RWPE2 (cell line): ENCODE measurements at regions not wholly inside any gene's neighbourhood (a gene's known extent, or its start where the extent isn't known, plus 50 kb on each side); places are given as distances from the start of the nearest gene placed in this dataset.

Source experiments
- ATAC-seq: fragments of 200-7000 bp; cut with Tn5 transposase; 3 replicates; pipeline ENCODE4 v1.9.1; 2021; ENCODE audit warnings: low read depth
- DNase-seq: peaks from one replicate; pipeline ENCODE4 v3.0.0-alpha.2; 2020; ENCODE audit warnings: low spot score
- H3K27ac ChIP-seq: fragments of 450-650 bp; 2 replicates; pipeline ENCODE4 v1.5.1; 2017; ENCODE audit warnings: mild to moderate bottlenecking; ENCODE audit not compliant: poor library complexity, severe bottlenecking
- H3K27me3 ChIP-seq: fragments of 250-450 bp; sonication (Bioruptor Pico); 2 replicates; pipeline ENCODE4 v1.5.1; 2021; ENCODE audit warnings: mild to moderate bottlenecking, moderate library complexity; ENCODE audit not compliant: insufficient read depth, poor library complexity, severe bottlenecking
- H3K36me3 ChIP-seq: fragments of 250-450 bp; sonication (Bioruptor Pico); 2 replicates; pipeline ENCODE4 v1.5.1; 2020; ENCODE audit warnings: low read depth, mild to moderate bottlenecking, moderate library complexity
- H3K4me1 ChIP-seq: fragments of 250-450 bp; sonication (Bioruptor Pico); 2 replicates; pipeline ENCODE4 v1.5.1; 2021; ENCODE audit warnings: mild to moderate bottlenecking, moderate library complexity; ENCODE audit not compliant: insufficient read depth, poor library complexity, severe bottlenecking
- H3K4me3 ChIP-seq: fragments of 250-450 bp; sonication (Bioruptor Pico); 2 replicates; pipeline ENCODE4 v1.5.1; 2021; ENCODE audit warnings: mild to moderate bottlenecking, moderate library complexity; ENCODE audit not compliant: severe bottlenecking
- H3K9me3 ChIP-seq: fragments of 250-450 bp; sonication (Bioruptor Pico); 2 replicates; pipeline ENCODE4 v1.5.1; 2021; ENCODE audit warnings: mild to moderate bottlenecking, moderate library complexity; ENCODE audit not compliant: severe bottlenecking
- TF ChIP-seq, protein P1 (sequence below): fragments of 450-650 bp; IDR thresholded peaks from one replicate; pipeline ENCODE4 v1.5.1; 2017; ENCODE audit warnings: mild to moderate bottlenecking, moderate library complexity; ENCODE audit not compliant: poor library complexity, severe bottlenecking

- no peak for DNase-seq
- Histone ChIP-seq H3K27ac (no peak overlapping the region), H3K4me1 (no peaks in the 10 kb centered on the region), H3K4me3 (no peak overlapping the region), H3K27me3 (no peaks in the 10 kb centered on the region), H3K36me3 (no peaks in the 10 kb centered on the region), H3K9me3 (no peaks in the 10 kb centered on the region)
- no peak for ATAC-seq
- TF ChIP-seq, protein P1, sequence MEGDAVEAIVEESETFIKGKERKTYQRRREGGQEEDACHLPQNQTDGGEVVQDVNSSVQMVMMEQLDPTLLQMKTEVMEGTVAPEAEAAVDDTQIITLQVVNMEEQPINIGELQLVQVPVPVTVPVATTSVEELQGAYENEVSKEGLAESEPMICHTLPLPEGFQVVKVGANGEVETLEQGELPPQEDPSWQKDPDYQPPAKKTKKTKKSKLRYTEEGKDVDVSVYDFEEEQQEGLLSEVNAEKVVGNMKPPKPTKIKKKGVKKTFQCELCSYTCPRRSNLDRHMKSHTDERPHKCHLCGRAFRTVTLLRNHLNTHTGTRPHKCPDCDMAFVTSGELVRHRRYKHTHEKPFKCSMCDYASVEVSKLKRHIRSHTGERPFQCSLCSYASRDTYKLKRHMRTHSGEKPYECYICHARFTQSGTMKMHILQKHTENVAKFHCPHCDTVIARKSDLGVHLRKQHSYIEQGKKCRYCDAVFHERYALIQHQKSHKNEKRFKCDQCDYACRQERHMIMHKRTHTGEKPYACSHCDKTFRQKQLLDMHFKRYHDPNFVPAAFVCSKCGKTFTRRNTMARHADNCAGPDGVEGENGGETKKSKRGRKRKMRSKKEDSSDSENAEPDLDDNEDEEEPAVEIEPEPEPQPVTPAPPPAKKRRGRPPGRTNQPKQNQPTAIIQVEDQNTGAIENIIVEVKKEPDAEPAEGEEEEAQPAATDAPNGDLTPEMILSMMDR = no peak
Observed at GRCh38 chr4:81375745-81376144, 96.0 kb downstream of the RASGEF1B start.

GRCh38 chr4:81369886-81370285, 101.8 kb downstream of the RASGEF1B start:
- ATAC-seq (no peak), DNase-seq (no peak)
- no peak overlapping the region for H3K27ac ChIP-seq

GRCh38 chr4:81366779-81367178, 104.9 kb downstream of the RASGEF1B start:
- no peaks in the 10 kb centered on the region for H3K4me1 ChIP-seq
- no peaks in the 10 kb centered on the region for H3K36me3 ChIP-seq
- ATAC-seq (no peak), DNase-seq (no peak)
- H3K4me3 ChIP-seq = no peak overlapping the region
- no peak overlapping the region for H3K27ac ChIP-seq
- H3K27me3 ChIP-seq = no peaks in the 10 kb centered on the region
- TF ChIP-seq, protein P1 = no peak
- H3K9me3 ChIP-seq = no peaks in the 10 kb centered on the region

More at GRCh38 chr4:81369886-81370285, 101.8 kb downstream of the RASGEF1B start:
- no peak overlapping the region for H3K4me3 ChIP-seq
- TF ChIP-seq, protein P1 = peak; percentile 11
- no peaks in the 10 kb centered on the region for H3K9me3 ChIP-seq
- no peaks in the 10 kb centered on the region for H3K36me3 ChIP-seq
- no peaks in the 10 kb centered on the region for H3K27me3 ChIP-seq
- no peaks in the 10 kb centered on the region for H3K4me1 ChIP-seq

DNA sequence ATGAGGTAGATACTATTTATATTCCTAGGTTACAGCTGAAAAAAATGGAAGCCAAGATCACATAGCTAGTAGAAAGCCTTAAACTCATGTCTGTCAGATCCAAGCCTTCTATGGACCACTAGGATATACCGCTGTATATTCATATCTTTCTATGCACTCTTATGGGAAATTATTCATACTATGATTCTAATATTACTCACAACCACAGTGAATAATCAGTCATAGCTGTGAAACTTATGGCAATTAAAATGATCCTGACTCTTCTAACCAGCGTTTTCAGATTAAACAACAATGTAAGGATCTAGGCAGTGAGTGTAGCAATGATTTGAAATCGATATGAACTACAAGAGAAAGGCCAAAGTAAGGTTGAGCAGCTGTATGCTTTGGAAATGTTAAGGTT, 111.0 kb downstream of the RASGEF1B start:
- Histone ChIP-seq H3K4me3 (no peak overlapping the region), H3K4me1 (no peaks in the 10 kb centered on the region), H3K9me3 (no peaks in the 10 kb centered on the region), H3K27ac (no peak overlapping the region), H3K27me3 (no peaks in the 10 kb centered on the region), H3K36me3 (no peaks in the 10 kb centered on the region)
- TF ChIP-seq, protein P1 = no peak
- ATAC-seq = peak; percentile 63
- DNase-seq = no peak

- no peak for ATAC-seq
- Histone ChIP-seq H3K36me3 (no peaks in the 10 kb centered on the region), H3K27me3 (no peaks in the 10 kb centered on the region), H3K9me3 (no peaks in the 10 kb centered on the region), H3K4me1 (no peaks in the 10 kb centered on the region), H3K4me3 (no peak overlapping the region), H3K27ac (no peak overlapping the region)
- TF ChIP-seq, protein P1 = no peak
- no peak for DNase-seq
Observed at GRCh38 chr4:81359207-81359606, 112.5 kb downstream of the RASGEF1B start.
